WERI-Rb-1 (cell line): ENCODE measurements at regions not wholly inside any gene's neighbourhood (a gene's known extent, or its start where the extent isn't known, plus 50 kb on each side); places are given as distances from the start of the nearest gene placed in this dataset.

ENCODE experiments used
- DNase-seq: peaks from one replicate; pipeline ENCODE4 v3.0.0-alpha.2; 2020
- H3K27ac ChIP-seq: fragments of 250-450 bp; sonication (Bioruptor Pico); 2 replicates; pipeline ENCODE4 v1.5.1; 2020; ENCODE audit warnings: mild to moderate bottlenecking, moderate library complexity
- H3K27me3 ChIP-seq: fragments of 250-450 bp; sonication (Bioruptor Pico); 2 replicates; pipeline ENCODE4 v1.5.1; 2021; ENCODE audit warnings: mild to moderate bottlenecking, low read depth, moderate library complexity; ENCODE audit not compliant: insufficient read depth, severe bottlenecking
- H3K36me3 ChIP-seq: fragments of 250-450 bp; sonication (Bioruptor Pico); 2 replicates; pipeline ENCODE4 v1.5.1; 2020; ENCODE audit warnings: mild to moderate bottlenecking, moderate library complexity
- H3K4me3 ChIP-seq: 2 replicates; pipeline ENCODE4 v1.5.1; 2011; ENCODE audit warnings: low read depth, mild to moderate bottlenecking, control low read depth, low read length
- H3K9me3 ChIP-seq: fragments of 250-450 bp; sonication (Bioruptor Pico); 2 replicates; pipeline ENCODE4 v1.5.1; 2021; ENCODE audit warnings: mild to moderate bottlenecking, moderate library complexity; ENCODE audit not compliant: severe bottlenecking
- CTCF ChIP-seq: IDR thresholded peaks from 2 replicates; pipeline ENCODE4 v1.5.1; 2011; ENCODE audit warnings: low read depth, mild to moderate bottlenecking, control low read depth, inconsistent platforms, low read length

GRCh38 chr5:32501071-32502002 lies 56.8 kb upstream of the ZFR start:
- TF ChIP-seq CTCF: no peak
- Histone ChIP-seq H3K9me3 (peaks cover 2% of the 10 kb centered on the region), H3K27ac (no peak overlapping the region), H3K4me3 (no peak overlapping the region), H3K27me3 (peaks cover 87% of the 10 kb centered on the region), H3K36me3 (no peaks in the 10 kb centered on the region)
- no peak for DNase-seq

GRCh38 chr5:32500181-32500580 lies 55.6 kb upstream of the ZFR start:
- peaks cover 4% of the 10 kb centered on the region for H3K9me3 ChIP-seq
- peaks cover 86% of the 10 kb centered on the region for H3K27me3 ChIP-seq
- no peak overlapping the region for H3K27ac ChIP-seq
- TF ChIP-seq CTCF: no peak
- DNase-seq: no peak
- no peaks in the 10 kb centered on the region for H3K36me3 ChIP-seq
- H3K4me3 ChIP-seq: no peak overlapping the region

DNA sequence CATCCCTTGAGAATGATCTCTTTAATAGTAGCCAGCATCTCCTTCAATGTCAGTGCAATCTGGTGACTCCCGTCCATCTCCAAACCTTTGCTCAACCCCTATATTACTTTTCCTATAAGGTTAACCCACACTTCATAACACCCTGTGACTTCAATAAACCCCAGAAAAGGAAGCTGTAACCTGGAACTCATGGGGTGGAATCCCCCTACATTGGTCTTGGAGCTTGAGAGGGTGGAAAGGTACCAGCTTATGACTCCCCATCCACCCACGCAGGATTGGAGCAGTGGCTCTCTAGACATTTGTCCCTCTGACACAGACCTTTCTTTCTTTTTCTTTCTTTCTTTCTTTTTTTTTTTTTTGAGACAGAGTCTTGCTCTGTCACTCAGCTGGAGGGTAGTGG lies 54.7 kb upstream of the ZFR start:
- Histone ChIP-seq H3K36me3 (no peaks in the 10 kb centered on the region), H3K27me3 (peaks cover 85% of the 10 kb centered on the region), H3K9me3 (peaks cover 5% of the 10 kb centered on the region), H3K27ac (no peak overlapping the region), H3K4me3 (no peak overlapping the region)
- DNase-seq: no peak
- TF ChIP-seq CTCF: no peak

DNA sequence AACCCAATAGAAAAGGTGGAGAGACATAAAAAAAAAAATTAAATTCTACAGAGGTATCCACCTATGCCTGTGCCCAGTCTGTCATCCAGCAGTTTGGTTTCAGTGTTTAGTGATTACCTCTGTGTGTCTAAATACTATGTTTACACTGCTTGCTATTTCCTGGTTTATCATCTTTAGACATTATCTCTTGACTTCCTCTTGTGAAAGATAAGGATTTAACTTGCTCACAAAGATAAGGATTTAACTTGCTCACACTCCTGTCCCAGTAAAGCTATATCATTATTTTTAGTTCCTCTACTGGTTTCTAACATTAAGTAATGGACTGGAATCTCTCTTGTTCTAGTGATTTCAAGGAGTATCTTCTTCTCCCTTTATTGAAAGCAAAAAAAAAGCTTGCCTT lies 53.9 kb upstream of the ZFR start:
- no peaks in the 10 kb centered on the region for H3K36me3 ChIP-seq
- no peak for DNase-seq
- no peak for TF ChIP-seq CTCF
- no peak overlapping the region for H3K4me3 ChIP-seq
- H3K27ac ChIP-seq: no peak overlapping the region
- peaks cover 5% of the 10 kb centered on the region for H3K9me3 ChIP-seq
- H3K27me3 ChIP-seq: peaks cover 87% of the 10 kb centered on the region

DNA sequence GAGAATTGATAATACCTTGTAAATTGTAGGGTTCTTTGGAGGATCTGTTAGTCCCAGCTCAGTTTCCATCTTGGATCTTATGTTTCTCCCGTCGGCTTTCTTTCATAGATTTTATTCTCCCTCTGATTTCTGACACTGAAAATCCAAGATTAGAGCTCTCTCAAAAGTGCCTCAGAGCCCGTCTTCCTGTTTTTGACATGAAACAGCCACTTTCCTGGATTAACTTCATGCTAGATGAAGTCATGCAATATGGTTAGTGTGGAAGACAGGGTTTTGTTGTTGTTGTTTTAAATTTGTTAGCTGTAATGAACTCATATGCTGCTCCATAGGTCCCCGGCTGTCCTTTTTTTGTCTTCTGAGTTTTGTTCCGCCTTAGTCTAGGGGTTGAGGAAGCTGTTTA lies 51.6 kb upstream of the ZFR start:
- Histone ChIP-seq H3K9me3 (peaks cover 5% of the 10 kb centered on the region), H3K27ac (no peak overlapping the region), H3K36me3 (no peaks in the 10 kb centered on the region), H3K4me3 (no peak overlapping the region), H3K27me3 (peaks cover 80% of the 10 kb centered on the region)
- no peak for TF ChIP-seq CTCF
- DNase-seq: no peak
